Panc1 (cell line): ENCODE measurements at regions not wholly inside any gene's neighbourhood (a gene's known extent, or its start where the extent isn't known, plus 50 kb on each side); places are given as distances from the start of the nearest gene placed in this dataset.

Source experiments
- ATAC-seq: fragments of 200-7000 bp; cut with Tn5 transposase; 2 replicates; pipeline ENCODE4 v1.9.1; 2020; ENCODE audit warnings: mild to moderate bottlenecking, moderate library complexity
- BruUV-seq: library from RNA; stranded (reverse); fragments of 400-500 nt; replicated peaks from 2 replicates; lab custom pipeline; 2021; lab: Mats Ljungman, UMichigan
- CTCF ChIA-PET: fragments of 300-600 bp; sonication (Branson Sonifier 250); formaldehyde crosslinking; loops from one replicate; lab custom pipeline; 2022; ENCODE audit warnings: antibody characterized with exemption; lab: Charles Lee
- POLR2A ChIA-PET: fragments of 300-600 bp; sonication (Branson Sonifier 250); formaldehyde crosslinking; loops from one replicate; lab custom pipeline; 2022; ENCODE audit warnings: antibody characterized with exemption; lab: Charles Lee
- DNase-seq: peaks from one replicate; pipeline ENCODE4 v3.0.0-alpha.2; 2010; ENCODE audit warnings: low read depth, low spot score
- H3K27ac ChIP-seq: 2 replicates; pipeline ENCODE4 v1.5.1; 2011; ENCODE audit warnings: mild to moderate bottlenecking, low read length, inconsistent platforms
- H3K27me3 ChIP-seq: fragments of 200-500 bp; sonication (Bioruptor generic); 2 replicates; pipeline ENCODE4 v1.6.0; 2014; ENCODE audit warnings: low read length, inconsistent platforms; ENCODE audit not compliant: control insufficient read depth, insufficient read depth
- H3K36me3 ChIP-seq: fragments of 200-500 bp; sonication (Bioruptor generic); 2 replicates; pipeline ENCODE4 v1.5.1; 2014; ENCODE audit warnings: inconsistent platforms, mild to moderate bottlenecking, low read length, moderate library complexity; ENCODE audit not compliant: control insufficient read depth, insufficient read depth
- H3K4me1 ChIP-seq: 2 replicates; pipeline ENCODE4 v1.5.1; 2011; ENCODE audit warnings: inconsistent platforms, mild to moderate bottlenecking, low read length, moderate library complexity; ENCODE audit not compliant: control insufficient read depth, insufficient read depth
- H3K4me3 ChIP-seq, 2 experiments: 2 replicates each; pipeline ENCODE4 v1.5.1; 2011 to 2012; ENCODE audit warnings: low read depth in 2 of 2, low read length in 2 of 2, mild to moderate bottlenecking in 2 of 2, inconsistent platforms in 1 of 2, moderate library complexity in 1 of 2
- H3K9me3 ChIP-seq: fragments of 200-500 bp; sonication (Bioruptor generic); 2 replicates; pipeline ENCODE4 v1.5.1; 2014; ENCODE audit warnings: low read depth, mild to moderate bottlenecking, inconsistent platforms, low read length, moderate library complexity; ENCODE audit not compliant: control insufficient read depth, insufficient read depth
- CTCF ChIP-seq: fragments of 450-650 bp; IDR thresholded peaks from 2 replicates; pipeline ENCODE4 v1.5.1; 2017; ENCODE audit warnings: mild to moderate bottlenecking
- POLR2AphosphoS5 ChIP-seq: IDR thresholded peaks from 2 replicates; pipeline ENCODE4 v1.6.1; 2012; ENCODE audit warnings: mild to moderate bottlenecking, low read depth, low read length, moderate library complexity
- REST ChIP-seq, 2 experiments: IDR thresholded peaks; 2 replicates each; pipeline ENCODE4 v1.6.1; 2011 to 2012; ENCODE audit warnings: low read depth in 2 of 2, control low read depth in 1 of 2, low read length in 1 of 2, mild to moderate bottlenecking in 1 of 2, moderate library complexity in 1 of 2; ENCODE audit not compliant: insufficient read depth in 1 of 2
- SIN3A ChIP-seq: IDR thresholded peaks from 2 replicates; pipeline ENCODE4 v1.6.1; 2012; ENCODE audit warnings: low read depth, mild to moderate bottlenecking, low read length, moderate library complexity, borderline replicate concordance; ENCODE audit not compliant: insufficient read depth
- TCF7L2 ChIP-seq: IDR thresholded peaks from 2 replicates; pipeline ENCODE4 v1.6.1; 2011; ENCODE audit warnings: mild to moderate bottlenecking, low read depth, low read length, inconsistent platforms
- in situ Hi-C: cut with HindIII; loops from 2 replicates; pipeline ENCODE4 v1.10.0; 2016; ENCODE audit warnings: low sequenced_read_pairs, low pct_unique_long_range_greater_than_20kb
- intact Hi-C: fragments of 100-400 bp; cut with micrococcal nuclease; formaldehyde crosslinking; loops from one replicate; pipeline ENCODE4 v1.10.0; 2022; ENCODE audit not compliant: unreplicated experiment

- DNase-seq = no peak
- CTCF ChIA-PET = no interaction called here
- no TSS peak for BruUV-seq
- in situ Hi-C loops (no loop called here), intact Hi-C loops (no loop called here)
- Histone ChIP-seq H3K4me3 (no peak overlapping the region), H3K36me3 (no peaks in the 10 kb centered on the region), H3K4me1 (no peaks in the 10 kb centered on the region), H3K9me3 (no peaks in the 10 kb centered on the region), H3K27me3 (no peaks in the 10 kb centered on the region), H3K27ac (no peak overlapping the region)
- POLR2A ChIA-PET = no interaction called here
- ATAC-seq = no peak
- no peak for TF ChIP-seq CTCF
- TF ChIP-seq POLR2AphosphoS5 = no peak
- no peak for TF ChIP-seq TCF7L2
- TF ChIP-seq REST (IDR thresholded peaks at IDR 0.05; ENCODE audit: insufficient read depth in 1 of 2, low read depth in 2 of 2, low read length in 1 of 2) = no peak
- TF ChIP-seq SIN3A = no peak
Observed at GRCh38 chr13:31684466-31684865, 54.9 kb upstream of the RXFP2 start.

GRCh38 chr13:31686670-31687425, 52.5 kb upstream of the RXFP2 start:
- no peak overlapping the region for H3K4me3 ChIP-seq
- H3K9me3 ChIP-seq = no peaks in the 10 kb centered on the region
- H3K36me3 ChIP-seq = no peaks in the 10 kb centered on the region
- no peak for DNase-seq
- no TSS peak for BruUV-seq
- no peaks in the 10 kb centered on the region for H3K4me1 ChIP-seq
- TF ChIP-seq SIN3A (no peak), TCF7L2 (no peak), CTCF (no peak), POLR2AphosphoS5 (no peak), REST (IDR thresholded peaks at IDR 0.05; ENCODE audit: insufficient read depth in 1 of 2, low read depth in 2 of 2, low read length in 1 of 2) (no peak)
- no peak for ATAC-seq
- POLR2A ChIA-PET = interaction anchor here (0.6 kb wide), 1 partner anchor 91 kb away, joined by 7 read pairs; no protein-coding TSS in a partner anchor
- H3K27me3 ChIP-seq = no peaks in the 10 kb centered on the region
- no peak overlapping the region for H3K27ac ChIP-seq
- CTCF ChIA-PET = no interaction called here
- in situ Hi-C loops = no loop called here
- intact Hi-C loops = no loop called here
